ENCODE measurements at regions not wholly inside any gene's neighbourhood (a gene's known extent, or its start where the extent isn't known, plus 50 kb on each side); places are given as distances from the start of the nearest gene placed in this dataset.

GRCh38 chr12:60349232-60349978 is 753.6 kb downstream of the SLC16A7 start:
- H3K9ac ChIP-seq (ENCODE audit: low read length), result no peak overlapping the region
- H3K36me3 ChIP-seq (ENCODE audit: low read length), result no peaks in the 10 kb centered on the region
- H3K27me3 ChIP-seq (ENCODE audit: low read length), result no peaks in the 10 kb centered on the region
- H3F3A ChIP-seq (ENCODE audit: insufficient read depth), result no peaks in the 10 kb centered on the region
- H4K20me1 ChIP-seq (ENCODE audit: low read depth, low read length), result no peaks in the 10 kb centered on the region
- no peak overlapping the region for H3K27ac ChIP-seq (ENCODE audit: low read depth, low read length)
- H3K4me3 ChIP-seq (ENCODE audit: insufficient read depth, low read length, poor library complexity, severe bottlenecking), result no peak overlapping the region
- H2AFZ ChIP-seq (ENCODE audit: low read depth, low read length, severe bottlenecking), result no peak overlapping the region
- no peak overlapping the region for H3K4me2 ChIP-seq (ENCODE audit: low read depth, low read length, poor library complexity, severe bottlenecking)
- no peak for TF ChIP-seq EZH2phosphoT487 (conservative IDR thresholded peaks at IDR 0.05; ENCODE audit: low read length)
- TF ChIP-seq, protein P1, sequence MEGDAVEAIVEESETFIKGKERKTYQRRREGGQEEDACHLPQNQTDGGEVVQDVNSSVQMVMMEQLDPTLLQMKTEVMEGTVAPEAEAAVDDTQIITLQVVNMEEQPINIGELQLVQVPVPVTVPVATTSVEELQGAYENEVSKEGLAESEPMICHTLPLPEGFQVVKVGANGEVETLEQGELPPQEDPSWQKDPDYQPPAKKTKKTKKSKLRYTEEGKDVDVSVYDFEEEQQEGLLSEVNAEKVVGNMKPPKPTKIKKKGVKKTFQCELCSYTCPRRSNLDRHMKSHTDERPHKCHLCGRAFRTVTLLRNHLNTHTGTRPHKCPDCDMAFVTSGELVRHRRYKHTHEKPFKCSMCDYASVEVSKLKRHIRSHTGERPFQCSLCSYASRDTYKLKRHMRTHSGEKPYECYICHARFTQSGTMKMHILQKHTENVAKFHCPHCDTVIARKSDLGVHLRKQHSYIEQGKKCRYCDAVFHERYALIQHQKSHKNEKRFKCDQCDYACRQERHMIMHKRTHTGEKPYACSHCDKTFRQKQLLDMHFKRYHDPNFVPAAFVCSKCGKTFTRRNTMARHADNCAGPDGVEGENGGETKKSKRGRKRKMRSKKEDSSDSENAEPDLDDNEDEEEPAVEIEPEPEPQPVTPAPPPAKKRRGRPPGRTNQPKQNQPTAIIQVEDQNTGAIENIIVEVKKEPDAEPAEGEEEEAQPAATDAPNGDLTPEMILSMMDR (IDR thresholded peaks at IDR 0.05; ENCODE audit: insufficient read depth, low read length, poor library complexity, severe bottlenecking), result no peak
- no peaks in the 10 kb centered on the region for H3K79me2 ChIP-seq (ENCODE audit: insufficient read depth, low read length)
- H3K9me3 ChIP-seq (ENCODE audit: insufficient read depth, low read length), result no peaks in the 10 kb centered on the region
- H3K9me2 ChIP-seq (replicated peaks; ENCODE audit: insufficient read depth, low read length), result no peaks in the 10 kb centered on the region

GRCh38 chr12:60387356-60387755 is 791.5 kb downstream of the SLC16A7 start:
- no peaks in the 10 kb centered on the region for H3K36me3 ChIP-seq (ENCODE audit: low read length)
- no peak overlapping the region for H3K4me3 ChIP-seq (ENCODE audit: insufficient read depth, low read length, poor library complexity, severe bottlenecking)
- H4K20me1 ChIP-seq (ENCODE audit: low read depth, low read length), result no peaks in the 10 kb centered on the region
- H2AFZ ChIP-seq (ENCODE audit: low read depth, low read length, severe bottlenecking), result no peak overlapping the region
- TF ChIP-seq EZH2phosphoT487 (conservative IDR thresholded peaks at IDR 0.05; ENCODE audit: low read length), result no peak
- TF ChIP-seq, protein P1 (IDR thresholded peaks at IDR 0.05; ENCODE audit: insufficient read depth, low read length, poor library complexity, severe bottlenecking), result no peak
- H3K4me2 ChIP-seq (ENCODE audit: low read depth, low read length, poor library complexity, severe bottlenecking), result no peak overlapping the region
- H3K27me3 ChIP-seq (ENCODE audit: low read length), result no peaks in the 10 kb centered on the region
- no peaks in the 10 kb centered on the region for H3K79me2 ChIP-seq (ENCODE audit: insufficient read depth, low read length)
- no peaks in the 10 kb centered on the region for H3K9me2 ChIP-seq (replicated peaks; ENCODE audit: insufficient read depth, low read length)
- H3F3A ChIP-seq (ENCODE audit: insufficient read depth), result no peaks in the 10 kb centered on the region
- H3K27ac ChIP-seq (ENCODE audit: low read depth, low read length), result no peak overlapping the region
- H3K9me3 ChIP-seq (ENCODE audit: insufficient read depth, low read length), result no peaks in the 10 kb centered on the region; the same call in 1 of the 2 replicates
- no peak overlapping the region for H3K9ac ChIP-seq (ENCODE audit: low read length)

DNA sequence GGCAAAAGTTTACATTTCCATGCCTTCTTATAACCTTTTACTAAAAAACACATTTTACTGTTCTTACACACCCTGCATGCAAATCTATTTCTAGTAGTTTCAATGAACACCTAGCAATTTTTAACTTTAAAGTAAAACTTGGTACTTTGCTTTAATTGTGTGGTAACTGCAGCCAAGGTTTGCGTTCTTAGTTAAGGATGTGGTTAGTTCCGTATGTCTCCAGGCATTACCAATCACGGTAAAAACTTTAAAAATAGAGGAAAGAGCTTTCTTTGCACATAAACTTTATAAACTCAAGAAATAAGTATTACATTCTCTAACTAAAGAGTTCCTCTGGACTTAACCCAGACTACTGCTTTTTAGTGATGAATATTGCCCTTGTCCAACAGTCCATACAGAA is 795.2 kb downstream of the SLC16A7 start:
- H2AFZ ChIP-seq (ENCODE audit: low read depth, low read length, severe bottlenecking), result no peak overlapping the region

More for the DNA sequence above, 795.2 kb downstream of the SLC16A7 start:
- Histone ChIP-seq H3K4me2 (ENCODE audit: low read depth, low read length, poor library complexity, severe bottlenecking) (no peak overlapping the region), H3K9me2 (replicated peaks; ENCODE audit: insufficient read depth, low read length) (no peaks in the 10 kb centered on the region), H3K9me3 (ENCODE audit: insufficient read depth, low read length) (no peaks in the 10 kb centered on the region), H3F3A (ENCODE audit: insufficient read depth) (no peaks in the 10 kb centered on the region), H3K9ac (ENCODE audit: low read length) (no peak overlapping the region), H3K4me3 (ENCODE audit: insufficient read depth, low read length, poor library complexity, severe bottlenecking) (no peak overlapping the region), H3K27me3 (ENCODE audit: low read length) (no peaks in the 10 kb centered on the region), H3K79me2 (ENCODE audit: insufficient read depth, low read length) (no peaks in the 10 kb centered on the region), H3K36me3 (ENCODE audit: low read length) (no peaks in the 10 kb centered on the region), H3K27ac (ENCODE audit: low read depth, low read length) (no peak overlapping the region), H4K20me1 (ENCODE audit: low read depth, low read length) (no peaks in the 10 kb centered on the region)
- no peak for TF ChIP-seq EZH2phosphoT487 (conservative IDR thresholded peaks at IDR 0.05; ENCODE audit: low read length)
- TF ChIP-seq, protein P1 (IDR thresholded peaks at IDR 0.05; ENCODE audit: insufficient read depth, low read length, poor library complexity, severe bottlenecking), result no peak
